ENCODE measurements at regions not wholly inside any gene's neighbourhood (a gene's known extent, or its start where the extent isn't known, plus 50 kb on each side); places are given as distances from the start of the nearest gene placed in this dataset.

GRCh38 chr11:122491509-122491908 lies 164.0 kb upstream of the UBASH3B start:
- TF ChIP-seq, protein P1, sequence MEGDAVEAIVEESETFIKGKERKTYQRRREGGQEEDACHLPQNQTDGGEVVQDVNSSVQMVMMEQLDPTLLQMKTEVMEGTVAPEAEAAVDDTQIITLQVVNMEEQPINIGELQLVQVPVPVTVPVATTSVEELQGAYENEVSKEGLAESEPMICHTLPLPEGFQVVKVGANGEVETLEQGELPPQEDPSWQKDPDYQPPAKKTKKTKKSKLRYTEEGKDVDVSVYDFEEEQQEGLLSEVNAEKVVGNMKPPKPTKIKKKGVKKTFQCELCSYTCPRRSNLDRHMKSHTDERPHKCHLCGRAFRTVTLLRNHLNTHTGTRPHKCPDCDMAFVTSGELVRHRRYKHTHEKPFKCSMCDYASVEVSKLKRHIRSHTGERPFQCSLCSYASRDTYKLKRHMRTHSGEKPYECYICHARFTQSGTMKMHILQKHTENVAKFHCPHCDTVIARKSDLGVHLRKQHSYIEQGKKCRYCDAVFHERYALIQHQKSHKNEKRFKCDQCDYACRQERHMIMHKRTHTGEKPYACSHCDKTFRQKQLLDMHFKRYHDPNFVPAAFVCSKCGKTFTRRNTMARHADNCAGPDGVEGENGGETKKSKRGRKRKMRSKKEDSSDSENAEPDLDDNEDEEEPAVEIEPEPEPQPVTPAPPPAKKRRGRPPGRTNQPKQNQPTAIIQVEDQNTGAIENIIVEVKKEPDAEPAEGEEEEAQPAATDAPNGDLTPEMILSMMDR (IDR thresholded peaks at IDR 0.05), result no peak
- TF ChIP-seq POLR2A (IDR thresholded peaks at IDR 0.05), result no peak

Data from tibial nerve (tissue), 3 donors.